ENCODE measurements at regions not wholly inside any gene's neighbourhood (a gene's known extent, or its start where the extent isn't known, plus 50 kb on each side); places are given as distances from the start of the nearest gene placed in this dataset.
"Not testable (repeated sequence)": the region's sequence is repeated elsewhere in the genome, so short reads cannot be mapped to it uniquely, and the experiment has no call there.

DNA sequence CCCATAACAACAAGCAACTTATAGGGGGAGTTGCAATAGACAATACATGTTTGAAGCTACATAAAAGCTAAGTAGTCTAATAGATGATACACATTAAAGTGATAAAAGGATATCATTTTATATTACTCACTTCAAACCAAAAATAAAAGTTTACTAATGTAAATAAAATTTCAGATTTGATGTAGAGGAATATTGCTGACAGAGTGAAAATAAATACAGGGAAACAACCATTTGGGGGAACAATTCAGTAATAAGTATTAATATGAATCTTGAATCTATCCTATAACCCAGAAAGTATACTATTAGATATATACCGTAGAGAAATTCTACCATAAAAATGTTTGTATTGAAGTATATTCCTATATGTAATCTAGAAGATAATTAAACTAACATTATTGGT is 1248.9 kb upstream of the EPHA6 start:
- H3K27ac ChIP-seq (ENCODE audit: low read length): no peak overlapping the region
- H2AFZ ChIP-seq (ENCODE audit: low read length): no peak overlapping the region
- no peak overlapping the region for H3K4me3 ChIP-seq (ENCODE audit: low read length)
- H3K27me3 ChIP-seq (ENCODE audit: low read length): no peaks in the 10 kb centered on the region
- no peaks in the 10 kb centered on the region for H3K79me2 ChIP-seq (ENCODE audit: low read length)
- no peaks in the 10 kb centered on the region for H3K4me1 ChIP-seq (ENCODE audit: low read length)
- peaks cover 13% of the 10 kb centered on the region for H3K9me3 ChIP-seq (ENCODE audit: low read length)
- H4K20me1 ChIP-seq (ENCODE audit: insufficient read depth, low read depth, low read length): no peaks in the 10 kb centered on the region
- no peaks in the 10 kb centered on the region for H3K36me3 ChIP-seq (ENCODE audit: insufficient read depth, low read length)
- H3K9ac ChIP-seq (ENCODE audit: low read length): no peak overlapping the region
- DNase-seq: no peak
- no peaks in the 10 kb centered on the region for H3K9me2 ChIP-seq (replicated peaks; ENCODE audit: insufficient read depth, low read length)
- no peak overlapping the region for H3K4me2 ChIP-seq (ENCODE audit: low read depth, low read length, poor library complexity, severe bottlenecking)

DNA sequence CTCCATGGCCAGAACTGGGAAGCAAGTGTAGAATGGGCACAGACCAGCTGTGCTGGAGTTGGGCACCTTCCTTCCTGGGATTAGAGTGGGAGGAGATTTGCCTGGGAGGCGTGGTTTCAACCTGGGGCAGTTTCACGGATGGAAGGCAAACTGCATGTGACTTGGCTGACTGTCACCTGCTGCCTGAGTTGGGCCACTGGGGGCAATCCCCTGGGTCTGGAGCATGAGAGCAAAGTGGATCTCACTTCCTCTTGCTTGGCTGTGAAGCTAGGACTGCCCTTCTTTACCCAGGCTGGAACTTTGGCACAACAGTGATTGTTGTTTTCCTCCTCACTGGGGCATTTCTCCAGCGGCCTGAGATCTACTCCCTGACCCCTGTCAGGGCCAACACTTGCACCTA is 1247.0 kb upstream of the EPHA6 start:
- Histone ChIP-seq H3K9me3 (ENCODE audit: low read length) (peaks cover 18% of the 10 kb centered on the region), H3K36me3 (ENCODE audit: insufficient read depth, low read length) (no peaks in the 10 kb centered on the region), H3K27me3 (ENCODE audit: low read length) (no peaks in the 10 kb centered on the region), H3K79me2 (ENCODE audit: low read length) (no peaks in the 10 kb centered on the region), H2AFZ (ENCODE audit: low read length) (no peak overlapping the region), H3K9ac (ENCODE audit: low read length) (no peak overlapping the region), H3K27ac (ENCODE audit: low read length) (no peak overlapping the region), H3K4me3 (ENCODE audit: low read length) (no peak overlapping the region), H4K20me1 (ENCODE audit: insufficient read depth, low read depth, low read length) (no peaks in the 10 kb centered on the region), H3K4me2 (ENCODE audit: low read depth, low read length, poor library complexity, severe bottlenecking) (no peak overlapping the region), H3K4me1 (ENCODE audit: low read length) (no peaks in the 10 kb centered on the region), H3K9me2 (replicated peaks; ENCODE audit: insufficient read depth, low read length) (no peaks in the 10 kb centered on the region)
- DNase-seq: no peak

DNA sequence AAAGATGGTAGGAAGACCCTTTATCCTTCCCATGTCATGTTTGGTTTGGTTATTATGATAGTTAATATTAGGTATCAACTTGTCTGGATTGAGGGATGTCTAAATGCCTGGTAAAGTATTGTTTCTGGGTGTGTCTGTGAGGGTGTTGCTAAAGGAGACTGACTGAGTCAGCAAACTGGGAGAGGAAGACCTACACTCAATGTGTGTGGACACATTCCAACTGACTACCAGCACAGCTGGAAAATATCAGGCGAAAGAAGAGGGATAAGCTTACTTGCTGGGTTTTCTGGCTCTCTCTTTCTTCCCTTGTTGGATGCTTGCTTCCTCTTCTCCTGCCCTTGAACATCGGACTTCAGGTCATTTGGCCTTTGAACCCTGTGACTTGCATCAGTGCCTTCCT is 1227.6 kb upstream of the EPHA6 start:
- H2AFZ ChIP-seq (ENCODE audit: low read length): no peak overlapping the region
- no peaks in the 10 kb centered on the region for H3K36me3 ChIP-seq (ENCODE audit: insufficient read depth, low read length)
- no peaks in the 10 kb centered on the region for H4K20me1 ChIP-seq (ENCODE audit: insufficient read depth, low read depth, low read length)
- no peaks in the 10 kb centered on the region for H3K9me3 ChIP-seq (ENCODE audit: low read length)
- no peaks in the 10 kb centered on the region for H3K4me1 ChIP-seq (ENCODE audit: low read length)
- H3K79me2 ChIP-seq (ENCODE audit: low read length): no peaks in the 10 kb centered on the region
- H3K9ac ChIP-seq (ENCODE audit: low read length): no peak overlapping the region
- no peaks in the 10 kb centered on the region for H3K27me3 ChIP-seq (ENCODE audit: low read length)
- no peak overlapping the region for H3K27ac ChIP-seq (ENCODE audit: low read length)
- DNase-seq: no peak
- no peak overlapping the region for H3K4me3 ChIP-seq (ENCODE audit: low read length)
- no peak overlapping the region for H3K4me2 ChIP-seq (ENCODE audit: low read depth, low read length, poor library complexity, severe bottlenecking)
- no peaks in the 10 kb centered on the region for H3K9me2 ChIP-seq (replicated peaks; ENCODE audit: insufficient read depth, low read length)

DNA sequence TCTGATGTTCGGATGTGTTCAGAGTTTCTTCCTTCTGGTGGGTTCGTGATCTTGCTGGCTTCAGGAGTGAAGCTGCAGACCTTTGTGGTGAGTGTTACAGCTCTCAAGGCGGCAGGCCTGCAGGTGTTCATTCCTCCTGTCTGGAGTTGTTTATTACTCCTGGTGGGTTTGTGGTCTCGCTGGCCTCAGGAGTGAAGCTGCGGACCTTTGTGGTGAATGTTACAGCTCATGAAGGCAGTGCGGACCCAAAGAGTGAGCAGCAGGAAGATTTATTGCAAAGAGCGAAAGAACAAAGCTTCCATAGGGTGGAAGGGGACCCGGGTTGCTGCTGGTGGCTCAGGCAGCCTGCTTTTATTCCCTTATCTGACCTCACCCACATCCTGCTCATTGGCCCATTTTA is 1226.8 kb upstream of the EPHA6 start:
- not testable (repeated sequence) for H3K4me2 ChIP-seq (ENCODE audit: low read depth, low read length, poor library complexity, severe bottlenecking); H3K79me2 ChIP-seq (ENCODE audit: low read length); H4K20me1 ChIP-seq (ENCODE audit: insufficient read depth, low read depth, low read length); H3K27ac ChIP-seq (ENCODE audit: low read length); H3K27me3 ChIP-seq (ENCODE audit: low read length); DNase-seq; H3K9ac ChIP-seq (ENCODE audit: low read length); H3K9me3 ChIP-seq (ENCODE audit: low read length); H3K9me2 ChIP-seq (replicated peaks; ENCODE audit: insufficient read depth, low read length); H3K4me1 ChIP-seq (ENCODE audit: low read length); H3K4me3 ChIP-seq (ENCODE audit: low read length); H2AFZ ChIP-seq (ENCODE audit: low read length); H3K36me3 ChIP-seq (ENCODE audit: insufficient read depth, low read length)

DNA sequence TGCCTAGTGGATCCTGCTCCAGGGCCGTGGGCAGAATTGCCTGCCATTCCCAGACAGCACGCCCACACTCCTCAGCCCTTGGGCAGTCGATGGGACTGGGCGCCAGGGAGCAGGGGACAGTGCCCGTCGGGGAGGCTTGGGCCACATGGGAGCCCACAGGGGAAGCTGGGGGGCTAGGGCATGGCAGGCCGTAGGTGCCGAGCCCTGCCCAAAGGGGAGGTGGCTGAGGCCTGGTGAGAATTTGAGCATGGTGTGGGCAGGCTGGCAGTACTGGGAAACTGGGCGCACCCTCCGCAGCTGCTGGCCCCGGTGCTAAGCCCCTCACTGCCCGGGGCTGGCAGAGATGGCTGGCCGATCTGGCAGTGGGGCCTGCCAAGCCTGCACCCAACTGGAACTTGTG is 1225.9 kb upstream of the EPHA6 start:
- H2AFZ ChIP-seq (ENCODE audit: low read length): no peak overlapping the region
- DNase-seq: no peak
- H3K9ac ChIP-seq (ENCODE audit: low read length): no peak overlapping the region
- H3K4me2 ChIP-seq (ENCODE audit: low read depth, low read length, poor library complexity, severe bottlenecking): no peak overlapping the region
- H3K36me3 ChIP-seq (ENCODE audit: insufficient read depth, low read length): no peaks in the 10 kb centered on the region
- no peaks in the 10 kb centered on the region for H3K79me2 ChIP-seq (ENCODE audit: low read length)
- H3K27me3 ChIP-seq (ENCODE audit: low read length): no peaks in the 10 kb centered on the region
- H3K9me2 ChIP-seq (replicated peaks; ENCODE audit: insufficient read depth, low read length): no peaks in the 10 kb centered on the region
- no peaks in the 10 kb centered on the region for H4K20me1 ChIP-seq (ENCODE audit: insufficient read depth, low read depth, low read length)
- H3K4me1 ChIP-seq (ENCODE audit: low read length): no peaks in the 10 kb centered on the region
- no peak overlapping the region for H3K27ac ChIP-seq (ENCODE audit: low read length)
- H3K4me3 ChIP-seq (ENCODE audit: low read length): no peak overlapping the region
- no peaks in the 10 kb centered on the region for H3K9me3 ChIP-seq (ENCODE audit: low read length)

DNA sequence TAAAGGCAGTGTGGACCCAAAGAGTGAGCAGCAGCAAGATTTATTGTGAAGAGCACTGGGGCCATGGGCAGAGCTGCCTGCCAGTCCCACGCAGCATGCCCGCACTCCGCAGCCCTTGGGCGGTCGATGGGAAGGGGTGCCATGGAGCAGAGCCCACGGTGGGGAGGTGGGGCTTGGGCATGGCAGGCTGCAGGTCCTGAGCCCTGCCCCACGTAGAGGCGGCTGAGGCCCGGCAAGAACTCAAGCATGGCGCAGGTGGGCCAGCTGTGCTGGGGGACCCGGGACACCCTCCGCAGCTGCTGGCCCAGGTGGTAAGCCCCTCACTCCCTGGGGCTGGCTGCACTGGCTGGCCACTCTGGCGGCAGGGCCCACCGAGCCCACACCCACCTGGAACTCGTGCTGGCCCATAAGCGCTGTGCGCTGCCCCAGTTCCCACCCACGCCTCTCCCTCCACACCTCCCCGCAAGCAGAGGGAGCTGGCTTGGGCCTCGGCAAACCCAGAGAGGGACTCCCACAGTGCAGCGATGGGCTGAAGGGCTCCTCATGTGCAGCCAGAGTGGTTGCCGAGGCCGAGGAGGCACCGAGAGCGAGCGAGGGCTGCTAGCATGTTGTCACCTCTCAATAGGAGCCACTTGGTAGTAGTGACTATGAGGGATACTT is 1218.8 kb upstream of the EPHA6 start:
- H3K4me3 ChIP-seq (ENCODE audit: low read length): no peak overlapping the region
- no peak overlapping the region for H3K4me2 ChIP-seq (ENCODE audit: low read depth, low read length, poor library complexity, severe bottlenecking)
- H3K9ac ChIP-seq (ENCODE audit: low read length): no peak overlapping the region
- H3K9me3 ChIP-seq (ENCODE audit: low read length): no peaks in the 10 kb centered on the region
- no peaks in the 10 kb centered on the region for H3K4me1 ChIP-seq (ENCODE audit: low read length)
- no peaks in the 10 kb centered on the region for H3K79me2 ChIP-seq (ENCODE audit: low read length)
- no peak overlapping the region for H3K27ac ChIP-seq (ENCODE audit: low read length)
- no peaks in the 10 kb centered on the region for H4K20me1 ChIP-seq (ENCODE audit: insufficient read depth, low read depth, low read length)
- no peaks in the 10 kb centered on the region for H3K36me3 ChIP-seq (ENCODE audit: insufficient read depth, low read length)
- no peak overlapping the region for H2AFZ ChIP-seq (ENCODE audit: low read length)
- DNase-seq: no peak
- H3K9me2 ChIP-seq (replicated peaks; ENCODE audit: insufficient read depth, low read length): no peaks in the 10 kb centered on the region
- no peaks in the 10 kb centered on the region for H3K27me3 ChIP-seq (ENCODE audit: low read length)

DNA sequence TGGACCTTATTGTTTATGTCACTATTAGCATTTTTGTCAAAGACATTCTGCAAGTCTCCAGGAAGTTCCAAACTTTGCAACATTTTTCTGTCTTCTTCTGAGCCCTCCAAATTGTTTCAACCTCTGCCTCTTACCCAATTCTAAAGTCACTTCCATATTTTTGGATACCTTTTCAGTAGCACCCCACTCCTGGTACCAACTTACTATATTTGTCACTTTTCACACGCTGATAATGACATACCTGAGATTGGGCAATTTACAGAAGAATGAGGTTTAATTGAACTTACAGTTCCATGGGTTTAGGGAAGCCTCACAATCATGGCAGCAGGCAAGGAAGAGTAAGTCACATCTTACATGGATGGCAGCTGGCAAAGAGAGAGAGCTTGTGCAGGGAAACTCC is 1206.5 kb upstream of the EPHA6 start:
- Histone ChIP-seq H3K27ac (ENCODE audit: low read length) (no peak overlapping the region), H3K9me2 (replicated peaks; ENCODE audit: insufficient read depth, low read length) (no peaks in the 10 kb centered on the region), H3K27me3 (ENCODE audit: low read length) (no peaks in the 10 kb centered on the region), H3K36me3 (ENCODE audit: insufficient read depth, low read length) (no peaks in the 10 kb centered on the region), H3K4me2 (ENCODE audit: low read depth, low read length, poor library complexity, severe bottlenecking) (no peak overlapping the region), H3K4me3 (ENCODE audit: low read length) (no peak overlapping the region), H2AFZ (ENCODE audit: low read length) (no peak overlapping the region), H3K79me2 (ENCODE audit: low read length) (no peaks in the 10 kb centered on the region), H3K9ac (ENCODE audit: low read length) (no peak overlapping the region), H4K20me1 (ENCODE audit: insufficient read depth, low read depth, low read length) (no peaks in the 10 kb centered on the region), H3K9me3 (ENCODE audit: low read length) (peaks cover 3% of the 10 kb centered on the region), H3K4me1 (ENCODE audit: low read length) (no peaks in the 10 kb centered on the region)
- DNase-seq: no peak

DNA sequence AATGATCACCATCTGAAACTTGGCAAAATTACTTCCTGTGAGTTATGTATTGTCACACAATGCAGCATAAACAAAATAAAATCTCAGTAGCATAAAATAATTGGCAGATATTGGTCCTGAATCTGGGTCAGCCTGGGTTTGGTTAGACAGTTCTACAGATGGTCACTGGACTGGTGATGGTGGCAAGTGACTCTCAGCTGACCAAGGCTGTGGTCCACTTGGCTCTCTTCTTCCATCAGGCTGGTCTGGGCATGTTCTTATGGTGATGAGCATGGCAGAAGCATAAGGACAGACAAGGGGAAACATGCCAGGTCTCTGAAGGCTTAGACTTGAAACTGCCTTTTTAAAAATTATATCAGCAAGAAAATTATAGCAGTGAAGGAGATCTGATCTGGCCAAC is 1205.0 kb upstream of the EPHA6 start:
- peaks cover 3% of the 10 kb centered on the region for H3K9me3 ChIP-seq (ENCODE audit: low read length)
- no peak overlapping the region for H3K27ac ChIP-seq (ENCODE audit: low read length)
- no peak overlapping the region for H3K9ac ChIP-seq (ENCODE audit: low read length)
- no peak overlapping the region for H3K4me2 ChIP-seq (ENCODE audit: low read depth, low read length, poor library complexity, severe bottlenecking)
- H3K79me2 ChIP-seq (ENCODE audit: low read length): no peaks in the 10 kb centered on the region
- no peak for DNase-seq
- H3K4me3 ChIP-seq (ENCODE audit: low read length): no peak overlapping the region
- H2AFZ ChIP-seq (ENCODE audit: low read length): no peak overlapping the region
- H4K20me1 ChIP-seq (ENCODE audit: insufficient read depth, low read depth, low read length): no peaks in the 10 kb centered on the region
- no peaks in the 10 kb centered on the region for H3K27me3 ChIP-seq (ENCODE audit: low read length)
- H3K36me3 ChIP-seq (ENCODE audit: insufficient read depth, low read length): no peaks in the 10 kb centered on the region
- H3K9me2 ChIP-seq (replicated peaks; ENCODE audit: insufficient read depth, low read length): no peaks in the 10 kb centered on the region
- no peaks in the 10 kb centered on the region for H3K4me1 ChIP-seq (ENCODE audit: low read length)

DNA sequence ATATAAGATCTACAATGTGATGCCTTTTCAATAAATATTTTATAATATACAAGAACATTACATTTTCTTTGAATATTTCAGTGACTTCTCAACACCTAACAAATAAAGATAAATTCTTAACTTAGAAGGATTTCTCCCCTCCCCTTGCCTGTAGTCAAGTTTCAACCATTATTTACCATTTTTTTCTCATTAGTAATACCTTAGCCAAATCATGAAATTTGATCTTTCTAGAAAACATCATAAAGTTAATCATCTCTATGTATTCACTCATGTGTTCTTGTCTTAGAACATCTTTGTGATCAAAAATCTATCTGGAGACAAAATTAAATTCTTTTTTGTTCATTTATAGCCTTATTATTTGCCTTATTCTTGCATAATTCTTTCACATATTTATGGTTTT is 1201.8 kb upstream of the EPHA6 start:
- Histone ChIP-seq H3K9ac (ENCODE audit: low read length) (no peak overlapping the region), H3K9me2 (replicated peaks; ENCODE audit: insufficient read depth, low read length) (no peaks in the 10 kb centered on the region), H3K36me3 (ENCODE audit: insufficient read depth, low read length) (no peaks in the 10 kb centered on the region), H3K9me3 (ENCODE audit: low read length) (peaks cover 7% of the 10 kb centered on the region; the same call in 1 of the 2 replicates), H3K4me2 (ENCODE audit: low read depth, low read length, poor library complexity, severe bottlenecking) (no peak overlapping the region), H3K27ac (ENCODE audit: low read length) (no peak overlapping the region), H3K4me1 (ENCODE audit: low read length) (no peaks in the 10 kb centered on the region), H3K27me3 (ENCODE audit: low read length) (no peaks in the 10 kb centered on the region), H3K4me3 (ENCODE audit: low read length) (no peak overlapping the region), H2AFZ (ENCODE audit: low read length) (no peak overlapping the region), H3K79me2 (ENCODE audit: low read length) (no peaks in the 10 kb centered on the region), H4K20me1 (ENCODE audit: insufficient read depth, low read depth, low read length) (no peaks in the 10 kb centered on the region)
- no peak for DNase-seq

Measured in Karpas-422 (cell line).